ENCODE measurements at regions not wholly inside any gene's neighbourhood (a gene's known extent, or its start where the extent isn't known, plus 50 kb on each side); places are given as distances from the start of the nearest gene placed in this dataset.

- no peak for DNase-seq
- Histone ChIP-seq H3K27ac (no peak overlapping the region), H3K36me3 (no peaks in the 10 kb centered on the region), H3K9me3 (no peaks in the 10 kb centered on the region), H3K27me3 (no peaks in the 10 kb centered on the region), H3K4me3 (no peak overlapping the region), H3K4me1 (no peaks in the 10 kb centered on the region)
- intact Hi-C loops (cut with DNase I), result no loop called here
- WGBS, 2 donors, result 85 to 89% methylated on average over 4 of the region's 4 CpGs
- TF ChIP-seq CTCF (IDR thresholded peaks at IDR 0.05), result no peak
- no peak for TF ChIP-seq POLR2A (IDR thresholded peaks at IDR 0.05)
Observed at GRCh38 chr4:60799214-60799613, 400.9 kb upstream of the ADGRL3 start.

GRCh38 chr4:60800701-60801100 lies 399.4 kb upstream of the ADGRL3 start:
- Histone ChIP-seq H3K27me3 (no peaks in the 10 kb centered on the region), H3K4me3 (no peak overlapping the region), H3K9me3 (no peaks in the 10 kb centered on the region), H3K27ac (no peak overlapping the region), H3K4me1 (no peaks in the 10 kb centered on the region), H3K36me3 (no peaks in the 10 kb centered on the region)
- WGBS, 2 donors, result 80% methylated on average over 2 of the region's 2 CpGs
- intact Hi-C loops (cut with DNase I), result no loop called here
- no peak for DNase-seq
- no peak for TF ChIP-seq CTCF (IDR thresholded peaks at IDR 0.05)
- no peak for TF ChIP-seq POLR2A (IDR thresholded peaks at IDR 0.05)

- no peak for DNase-seq
- intact Hi-C loops (cut with DNase I), result no loop called here
- H3K27ac ChIP-seq, result no peak overlapping the region
- no peaks in the 10 kb centered on the region for H3K27me3 ChIP-seq
- no peaks in the 10 kb centered on the region for H3K4me1 ChIP-seq
- H3K9me3 ChIP-seq, result no peaks in the 10 kb centered on the region
- H3K4me3 ChIP-seq, result no peak overlapping the region
- TF ChIP-seq CTCF (IDR thresholded peaks at IDR 0.05), result peak in 5 of 6 experiments; percentile 26 to 58 (median 39)
- TF ChIP-seq POLR2A (IDR thresholded peaks at IDR 0.05), result no peak
- no peaks in the 10 kb centered on the region for H3K36me3 ChIP-seq
- 41 to 42% methylated on average over 6 of the region's 6 CpGs for WGBS, 2 donors
Observed at GRCh38 chr4:60805500-60806313, 394.4 kb upstream of the ADGRL3 start.

- Histone ChIP-seq H3K4me1 (no peaks in the 10 kb centered on the region), H3K36me3 (no peaks in the 10 kb centered on the region), H3K27me3 (no peaks in the 10 kb centered on the region), H3K9me3 (no peaks in the 10 kb centered on the region), H3K4me3 (no peak overlapping the region), H3K27ac (no peak overlapping the region)
- intact Hi-C loops (cut with DNase I), result no loop called here
- WGBS, 2 donors, result 75 to 83% methylated on average over 1 of the region's 1 CpG
- no peak for DNase-seq
- TF ChIP-seq CTCF (IDR thresholded peaks at IDR 0.05) (no peak), POLR2A (IDR thresholded peaks at IDR 0.05) (no peak)
Observed at GRCh38 chr4:60808726-60809485, 391.2 kb upstream of the ADGRL3 start.

GRCh38 chr4:60809486-60809800 lies 390.7 kb upstream of the ADGRL3 start:
- H3K9me3 ChIP-seq, result no peaks in the 10 kb centered on the region
- 80 to 100% methylated on average over 1 of the region's 1 CpG for WGBS, 2 donors
- no peak overlapping the region for H3K4me3 ChIP-seq
- intact Hi-C loops (cut with DNase I), result no loop called here
- no peak for DNase-seq
- TF ChIP-seq CTCF (IDR thresholded peaks at IDR 0.05) (no peak), POLR2A (IDR thresholded peaks at IDR 0.05) (no peak)
- no peaks in the 10 kb centered on the region for H3K36me3 ChIP-seq
- no peaks in the 10 kb centered on the region for H3K4me1 ChIP-seq
- H3K27me3 ChIP-seq, result no peaks in the 10 kb centered on the region
- H3K27ac ChIP-seq, result no peak overlapping the region
